HCT116 (cell line): ENCODE measurements at regions not wholly inside any gene's neighbourhood (a gene's known extent, or its start where the extent isn't known, plus 50 kb on each side); places are given as distances from the start of the nearest gene placed in this dataset.

Experiments
- ATAC-seq: fragments of 200-7000 bp; cut with Tn5 transposase; 2 replicates; pipeline ENCODE4 v1.9.1; 2020; ENCODE audit warnings: mild to moderate bottlenecking, moderate library complexity
- BruUV-seq: library from RNA; stranded (reverse); fragments of 400-500 nt; replicated peaks from 2 replicates; lab custom pipeline; 2021; lab: Mats Ljungman, UMichigan
- CTCF ChIA-PET: fragments of 300-600 bp; sonication (Branson Sonifier 250); formaldehyde crosslinking; loops from one replicate; lab custom pipeline; 2021; ENCODE audit warnings: antibody characterized with exemption; lab: Charles Lee
- POLR2A ChIA-PET: fragments of 300-600, 350-600 bp; sonication (Branson Sonifier 250); formaldehyde crosslinking; loops from one replicate; lab custom pipeline; 2021; ENCODE audit warnings: antibody characterized with exemption; lab: Charles Lee
- RAD21 ChIA-PET, 2 experiments: fragments of 300-600 bp; sonication (Branson Sonifier 250); formaldehyde crosslinking; loops; one replicate each; lab custom pipeline; 2023; ENCODE audit warnings: low total read pairs in 2 of 2; ENCODE audit not compliant: uncharacterized antibody in 2 of 2, unreplicated experiment in 2 of 2, low non-redundant PET in 1 of 2; lab: Charles Lee
- DNase-seq: peaks from one replicate; pipeline ENCODE4 v3.0.0-alpha.2; 2010; ENCODE audit warnings: low read depth, low spot score
- H2AFZ ChIP-seq: fragments of 200-600 bp; shearing (Covaris generic), sonication (generic); 2 replicates; pipeline ENCODE4 v1.6.1; 2017; ENCODE audit warnings: low read depth, mixed run types, mixed read lengths, antibody characterized with exemption, low read length; ENCODE audit not compliant: poor library complexity, severe bottlenecking
- H3K27ac ChIP-seq: 2 replicates; pipeline ENCODE4 v1.5.1; 2012; ENCODE audit warnings: low read depth, low read length
- H3K27me3 ChIP-seq: fragments of 200-600 bp; sonication (generic); 2 replicates; pipeline ENCODE4 v1.6.1; 2016; ENCODE audit warnings: mixed run types, low read length, mixed read lengths; ENCODE audit not compliant: insufficient read depth
- H3K36me3 ChIP-seq, 2 experiments: fragments of 200-500 bp in 1 of 2; fragments of 200-600 bp in 1 of 2; sonication (Bioruptor generic) in 1 of 2; sonication (generic) in 1 of 2; 2 replicates each; pipeline versions ENCODE4 v1.5.1 to v1.6.1; 2014 to 2016; ENCODE audit warnings: low read length in 2 of 2, inconsistent platforms in 1 of 2, mixed read lengths in 1 of 2, mixed run types in 1 of 2; ENCODE audit not compliant: insufficient read depth in 2 of 2, control insufficient read depth in 1 of 2
- H3K4me1 ChIP-seq, 2 experiments: fragments of 200-600 bp in 1 of 2; sonication (generic) in 1 of 2; 2 replicates each; pipeline versions ENCODE4 v1.5.1 to v1.6.1; 2012 to 2017; ENCODE audit warnings: low read length in 2 of 2, inconsistent platforms in 1 of 2, mild to moderate bottlenecking in 1 of 2, mixed read lengths in 1 of 2, mixed run types in 1 of 2, moderate library complexity in 1 of 2; ENCODE audit not compliant: insufficient read depth in 2 of 2, control insufficient read depth in 1 of 2
- H3K4me2 ChIP-seq: fragments of 200-600 bp; sonication (generic); 2 replicates; pipeline ENCODE4 v1.6.1; 2017; ENCODE audit warnings: mixed run types, low read length, mixed read lengths
- H3K4me3 ChIP-seq, 2 experiments: fragments of 200-600 bp in 1 of 2; sonication (generic) in 1 of 2; replicated peaks in 1 of 2; 2 replicates each; pipeline ENCODE4 v1.5.1; 2011 to 2016; ENCODE audit warnings: low read length in 2 of 2, control low read depth in 1 of 2, low read depth in 1 of 2, mild to moderate bottlenecking in 1 of 2, mixed read lengths in 1 of 2, mixed run types in 1 of 2
- H3K79me2 ChIP-seq: fragments of 200-600 bp; sonication (generic); 2 replicates; pipeline ENCODE4 v1.6.1; 2017; ENCODE audit warnings: mild to moderate bottlenecking, mixed run types, low read length, moderate library complexity, mixed read lengths; ENCODE audit not compliant: insufficient read depth
- H3K9ac ChIP-seq: fragments of 200-600 bp; sonication (generic); 2 replicates; pipeline ENCODE4 v1.6.1; 2016; ENCODE audit warnings: low read length, mixed read lengths
- H3K9me2 ChIP-seq: fragments of 200-600 bp; sonication (generic), shearing (Covaris generic); 2 replicates; pipeline ENCODE4 v1.6.1; 2017; ENCODE audit warnings: mixed run types, mild to moderate bottlenecking, moderate library complexity; ENCODE audit not compliant: insufficient read depth
- H3K9me3 ChIP-seq, 2 experiments: fragments of 200-500 bp in 1 of 2; fragments of 200-600 bp in 1 of 2; sonication (Bioruptor generic) in 1 of 2; sonication (generic) in 1 of 2; 2 replicates each; pipeline ENCODE4 v1.6.1; 2014 to 2017; ENCODE audit warnings: low read length in 2 of 2, mixed read lengths in 2 of 2, inconsistent platforms in 1 of 2, low read depth in 1 of 2, mild to moderate bottlenecking in 1 of 2, mixed run types in 1 of 2, moderate library complexity in 1 of 2; ENCODE audit not compliant: control insufficient read depth in 1 of 2, insufficient read depth in 1 of 2
- H4K20me1 ChIP-seq: fragments of 200-600 bp; sonication (generic), shearing (Covaris generic); 2 replicates; pipeline ENCODE4 v1.6.1; 2017; ENCODE audit warnings: mixed run types, mild to moderate bottlenecking, moderate library complexity; ENCODE audit not compliant: insufficient read depth
- CBX3 ChIP-seq: IDR thresholded peaks from 2 replicates; pipeline ENCODE4 v1.6.1; 2012; ENCODE audit warnings: low read depth
- CEBPB ChIP-seq: IDR thresholded peaks from 2 replicates; pipeline ENCODE4 v1.6.1; 2012; ENCODE audit warnings: low read depth
- ELF1 ChIP-seq: IDR thresholded peaks from 2 replicates; pipeline ENCODE4 v1.6.1; 2012; ENCODE audit warnings: low read depth, borderline replicate concordance
- EZH2 ChIP-seq: fragments of 200-600 bp; sonication (generic); IDR thresholded peaks from 2 replicates; pipeline ENCODE4 v1.6.1; 2017; ENCODE audit warnings: antibody characterized with exemption, mixed run types
- EZH2phosphoT487 ChIP-seq: fragments of 200-600 bp; IDR thresholded peaks from 2 replicates; pipeline ENCODE4 v1.6.1; 2018; ENCODE audit warnings: antibody characterized with exemption, borderline replicate concordance
- FOSL1 ChIP-seq: IDR thresholded peaks from 2 replicates; pipeline ENCODE4 v1.6.1; 2012; ENCODE audit warnings: low read depth
- POLR2A ChIP-seq: IDR thresholded peaks from 2 replicates; pipeline ENCODE4 v1.7.0; 2011; ENCODE audit warnings: borderline replicate concordance; ENCODE audit not compliant: insufficient read depth, insufficient read length; ENCODE audit errors: extremely low read depth
- POLR2AphosphoS5 ChIP-seq: IDR thresholded peaks from 2 replicates; pipeline ENCODE4 v1.6.1; 2011; ENCODE audit warnings: mild to moderate bottlenecking, low read depth, low read length, moderate library complexity
- SIN3A ChIP-seq: IDR thresholded peaks from 2 replicates; pipeline ENCODE4 v1.6.1; 2012; ENCODE audit warnings: low read depth
- SP1 ChIP-seq: IDR thresholded peaks from 2 replicates; pipeline ENCODE4 v1.6.1; 2012; ENCODE audit warnings: low read depth
- SRF ChIP-seq: IDR thresholded peaks from 2 replicates; pipeline ENCODE4 v1.6.1; 2012; ENCODE audit warnings: low read depth
- YY1 ChIP-seq: IDR thresholded peaks from 2 replicates; pipeline ENCODE4 v1.6.1; 2011; ENCODE audit warnings: low read length, low read depth, moderate library complexity, mild to moderate bottlenecking; ENCODE audit not compliant: insufficient replicate concordance; ENCODE audit errors: extremely low read depth
- ZFX ChIP-seq: fragments of 450-650 bp; IDR thresholded peaks from 2 replicates; pipeline ENCODE4 v1.6.1; 2017
- ZNF274 ChIP-seq: fragments of 200-500 bp; sonication (Bioruptor generic); IDR thresholded peaks from 2 replicates; pipeline ENCODE4 v1.6.1; 2014; ENCODE audit warnings: mild to moderate bottlenecking, low read depth, low read length, inconsistent platforms
- intact Hi-C: fragments of 100-400 bp; cut with micrococcal nuclease; formaldehyde crosslinking; loops from 2 replicates; pipeline ENCODE4 v1.10.0; 2022
- TF ChIP-seq, protein P1 (sequence below): IDR thresholded peaks from 2 replicates; pipeline ENCODE4 v1.6.1; 2012; ENCODE audit warnings: low read depth
- TF ChIP-seq, protein P2 (sequence below), 3 experiments: fragments of 200-600 bp in 1 of 3; sonication (generic) in 1 of 3; IDR thresholded peaks in 2 of 3; conservative IDR thresholded peaks in 1 of 3; 2 replicates each; pipeline ENCODE4 v1.5.1; 2012 to 2017; ENCODE audit warnings: low read depth in 2 of 3, low read length in 2 of 3, antibody characterized with exemption in 1 of 3, borderline replicate concordance in 1 of 3, control low read depth in 1 of 3, mild to moderate bottlenecking in 1 of 3, mixed read lengths in 1 of 3, mixed run types in 1 of 3, moderate library complexity in 1 of 3; ENCODE audit not compliant: insufficient read depth in 1 of 3
- TF ChIP-seq, protein P3 (sequence below): IDR thresholded peaks from 2 replicates; pipeline ENCODE4 v1.6.1; 2012

DNA sequence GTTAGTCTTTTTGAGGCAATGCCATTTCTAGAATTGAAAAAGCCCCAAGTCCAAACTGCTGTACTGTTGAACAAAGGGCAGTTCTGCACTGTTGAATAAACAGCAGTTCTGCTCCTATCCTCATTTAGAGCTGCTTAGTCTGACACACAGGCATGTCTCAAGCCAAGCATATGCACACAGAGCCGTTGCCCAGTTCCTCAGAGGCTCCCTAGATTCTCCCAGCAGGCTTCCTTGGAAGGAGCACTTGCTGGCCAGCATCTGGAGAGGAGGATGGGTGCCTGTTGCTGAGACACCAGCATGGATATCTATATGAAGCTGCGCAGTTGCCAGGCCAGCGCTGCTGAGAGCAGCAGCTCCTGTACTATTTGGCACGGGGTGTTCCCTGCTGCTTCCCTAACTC is 138.3 kb upstream of the USP38 start (continued):
- TF ChIP-seq POLR2AphosphoS5, result no peak

DNA sequence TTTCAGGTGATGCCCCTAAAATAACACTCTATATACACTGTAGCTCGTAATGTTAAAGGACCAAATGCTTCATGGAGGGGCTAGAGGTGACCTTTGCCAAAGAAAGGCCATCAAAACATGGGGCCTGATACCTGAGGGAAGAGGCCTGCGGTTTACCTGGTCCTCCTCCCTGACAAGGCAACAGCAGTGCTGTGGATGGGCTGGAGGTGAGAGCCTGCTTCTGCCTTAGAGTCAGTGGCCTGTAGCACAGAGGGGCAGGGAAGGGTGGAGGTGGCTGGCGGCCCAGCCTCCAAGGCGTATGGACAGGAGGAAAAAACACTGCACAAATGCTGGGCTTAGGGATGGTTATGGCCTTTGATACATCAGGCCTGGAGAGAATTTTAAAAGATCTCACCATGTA is 137.8 kb upstream of the USP38 start:
- no peak for DNase-seq
- TF ChIP-seq FOSL1 (no peak), SIN3A (no peak), SRF (no peak), POLR2A (no peak), ELF1 (no peak), EZH2 (no peak), POLR2AphosphoS5 (no peak), ZNF274 (no peak), ZFX (no peak), CEBPB (no peak), SP1 (no peak), EZH2phosphoT487 (no peak), YY1 (no peak), CBX3 (no peak)
- TF ChIP-seq, protein P1, sequence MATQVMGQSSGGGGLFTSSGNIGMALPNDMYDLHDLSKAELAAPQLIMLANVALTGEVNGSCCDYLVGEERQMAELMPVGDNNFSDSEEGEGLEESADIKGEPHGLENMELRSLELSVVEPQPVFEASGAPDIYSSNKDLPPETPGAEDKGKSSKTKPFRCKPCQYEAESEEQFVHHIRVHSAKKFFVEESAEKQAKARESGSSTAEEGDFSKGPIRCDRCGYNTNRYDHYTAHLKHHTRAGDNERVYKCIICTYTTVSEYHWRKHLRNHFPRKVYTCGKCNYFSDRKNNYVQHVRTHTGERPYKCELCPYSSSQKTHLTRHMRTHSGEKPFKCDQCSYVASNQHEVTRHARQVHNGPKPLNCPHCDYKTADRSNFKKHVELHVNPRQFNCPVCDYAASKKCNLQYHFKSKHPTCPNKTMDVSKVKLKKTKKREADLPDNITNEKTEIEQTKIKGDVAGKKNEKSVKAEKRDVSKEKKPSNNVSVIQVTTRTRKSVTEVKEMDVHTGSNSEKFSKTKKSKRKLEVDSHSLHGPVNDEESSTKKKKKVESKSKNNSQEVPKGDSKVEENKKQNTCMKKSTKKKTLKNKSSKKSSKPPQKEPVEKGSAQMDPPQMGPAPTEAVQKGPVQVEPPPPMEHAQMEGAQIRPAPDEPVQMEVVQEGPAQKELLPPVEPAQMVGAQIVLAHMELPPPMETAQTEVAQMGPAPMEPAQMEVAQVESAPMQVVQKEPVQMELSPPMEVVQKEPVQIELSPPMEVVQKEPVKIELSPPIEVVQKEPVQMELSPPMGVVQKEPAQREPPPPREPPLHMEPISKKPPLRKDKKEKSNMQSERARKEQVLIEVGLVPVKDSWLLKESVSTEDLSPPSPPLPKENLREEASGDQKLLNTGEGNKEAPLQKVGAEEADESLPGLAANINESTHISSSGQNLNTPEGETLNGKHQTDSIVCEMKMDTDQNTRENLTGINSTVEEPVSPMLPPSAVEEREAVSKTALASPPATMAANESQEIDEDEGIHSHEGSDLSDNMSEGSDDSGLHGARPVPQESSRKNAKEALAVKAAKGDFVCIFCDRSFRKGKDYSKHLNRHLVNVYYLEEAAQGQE, result no peak
- TF ChIP-seq, protein P2, sequence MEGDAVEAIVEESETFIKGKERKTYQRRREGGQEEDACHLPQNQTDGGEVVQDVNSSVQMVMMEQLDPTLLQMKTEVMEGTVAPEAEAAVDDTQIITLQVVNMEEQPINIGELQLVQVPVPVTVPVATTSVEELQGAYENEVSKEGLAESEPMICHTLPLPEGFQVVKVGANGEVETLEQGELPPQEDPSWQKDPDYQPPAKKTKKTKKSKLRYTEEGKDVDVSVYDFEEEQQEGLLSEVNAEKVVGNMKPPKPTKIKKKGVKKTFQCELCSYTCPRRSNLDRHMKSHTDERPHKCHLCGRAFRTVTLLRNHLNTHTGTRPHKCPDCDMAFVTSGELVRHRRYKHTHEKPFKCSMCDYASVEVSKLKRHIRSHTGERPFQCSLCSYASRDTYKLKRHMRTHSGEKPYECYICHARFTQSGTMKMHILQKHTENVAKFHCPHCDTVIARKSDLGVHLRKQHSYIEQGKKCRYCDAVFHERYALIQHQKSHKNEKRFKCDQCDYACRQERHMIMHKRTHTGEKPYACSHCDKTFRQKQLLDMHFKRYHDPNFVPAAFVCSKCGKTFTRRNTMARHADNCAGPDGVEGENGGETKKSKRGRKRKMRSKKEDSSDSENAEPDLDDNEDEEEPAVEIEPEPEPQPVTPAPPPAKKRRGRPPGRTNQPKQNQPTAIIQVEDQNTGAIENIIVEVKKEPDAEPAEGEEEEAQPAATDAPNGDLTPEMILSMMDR (IDR thresholded peaks at IDR 0.05 in 2 of 3, conservative IDR thresholded peaks at IDR 0.05 in 1 of 3; ENCODE audit: borderline replicate concordance in 1 of 3, insufficient read depth in 1 of 3, low read depth in 2 of 3, low read length in 2 of 3), result no peak
- TF ChIP-seq, protein P3, sequence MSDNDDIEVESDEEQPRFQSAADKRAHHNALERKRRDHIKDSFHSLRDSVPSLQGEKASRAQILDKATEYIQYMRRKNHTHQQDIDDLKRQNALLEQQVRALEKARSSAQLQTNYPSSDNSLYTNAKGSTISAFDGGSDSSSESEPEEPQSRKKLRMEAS, result no peak
- TF ChIP-seq, all 23 proteins: peak for 0
- no peaks in the 10 kb centered on the region for H3K4me1 ChIP-seq
- no peaks in the 10 kb centered on the region for H3K79me2 ChIP-seq
- BruUV-seq, result no TSS peak
- ATAC-seq, result no peak
- no peak overlapping the region for H3K27ac ChIP-seq
- H3K9ac ChIP-seq, result no peak overlapping the region
- intact Hi-C loops, result no loop called here
- no peaks in the 10 kb centered on the region for H4K20me1 ChIP-seq
- ChIA-PET POLR2A (no interaction called here), CTCF (no interaction called here), RAD21 (no interaction called here)
- no peaks in the 10 kb centered on the region for H3K9me2 ChIP-seq
- no peaks in the 10 kb centered on the region for H3K27me3 ChIP-seq
- no peak overlapping the region for H2AFZ ChIP-seq
- H3K36me3 ChIP-seq, result no peaks in the 10 kb centered on the region
- no peak overlapping the region for H3K4me3 ChIP-seq
- no peak overlapping the region for H3K4me2 ChIP-seq
- no peaks in the 10 kb centered on the region for H3K9me3 ChIP-seq
